ENCODE measurements at regions not wholly inside any gene's neighbourhood (a gene's known extent, or its start where the extent isn't known, plus 50 kb on each side); places are given as distances from the start of the nearest gene placed in this dataset.

- DNase-seq (ENCODE audit: low read depth in 2 of 2): no peak
These were observed 184.0 kb upstream of the BCL6 start for GRCh38 chr3:187929112-187929816.

DNA sequence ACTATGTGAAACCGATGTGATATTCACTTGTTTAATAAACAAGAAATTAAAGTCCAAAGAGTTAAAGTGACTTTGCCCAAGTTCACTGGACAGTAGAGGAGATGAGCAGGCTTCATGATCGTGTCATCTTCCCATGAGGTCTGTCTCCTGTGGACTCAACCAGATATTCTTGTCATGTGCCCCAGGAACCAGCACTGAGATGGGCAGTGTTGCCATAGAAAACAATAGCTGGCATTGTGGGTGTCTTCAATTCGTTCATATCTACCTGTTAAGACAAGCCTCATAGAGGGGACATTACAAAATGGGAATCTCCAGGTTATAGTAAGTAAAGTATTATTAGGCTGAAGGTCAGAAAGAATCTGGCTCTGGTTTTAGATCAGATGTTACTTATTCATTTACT is 184.8 kb upstream of the BCL6 start:
- DNase-seq (ENCODE audit: low read depth in 2 of 2): no peak

DNA sequence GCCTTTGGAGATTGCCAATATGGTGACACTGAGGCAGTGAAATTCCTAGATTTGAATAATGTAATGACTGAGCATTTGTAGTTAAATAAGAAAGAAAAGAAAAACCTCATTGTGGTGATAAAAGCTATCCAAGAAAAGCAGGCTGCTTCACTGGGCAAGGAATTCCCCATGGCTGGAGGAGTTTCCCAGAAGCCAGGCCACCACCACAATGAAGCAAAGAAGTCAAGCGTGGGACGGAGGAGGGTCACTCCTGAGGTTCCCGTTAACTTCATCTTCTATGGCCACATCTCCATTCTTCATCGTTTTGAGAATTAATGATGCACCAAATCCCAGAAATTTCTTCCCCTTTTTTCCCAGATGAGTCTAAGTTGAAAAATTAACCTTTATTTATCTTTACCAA is 185.8 kb upstream of the BCL6 start:
- DNase-seq (ENCODE audit: low read depth in 2 of 2): no peak

- DNase-seq (ENCODE audit: low read depth in 2 of 2): no peak
These were observed 186.6 kb upstream of the BCL6 start for GRCh38 chr3:187931770-187932278.

GRCh38 chr3:187932530-187932929 is 187.3 kb upstream of the BCL6 start:
- no peak for DNase-seq (ENCODE audit: low read depth in 2 of 2)

GRCh38 chr3:187935623-187936156 is 190.4 kb upstream of the BCL6 start:
- DNase-seq (ENCODE audit: low read depth in 2 of 2): no peak

GRCh38 chr3:187936676-187937075 is 191.4 kb upstream of the BCL6 start:
- no peak for DNase-seq (ENCODE audit: low read depth in 2 of 2)

GRCh38 chr3:187939891-187940290 is 194.6 kb upstream of the BCL6 start:
- DNase-seq (ENCODE audit: low read depth in 2 of 2): no peak

DNA sequence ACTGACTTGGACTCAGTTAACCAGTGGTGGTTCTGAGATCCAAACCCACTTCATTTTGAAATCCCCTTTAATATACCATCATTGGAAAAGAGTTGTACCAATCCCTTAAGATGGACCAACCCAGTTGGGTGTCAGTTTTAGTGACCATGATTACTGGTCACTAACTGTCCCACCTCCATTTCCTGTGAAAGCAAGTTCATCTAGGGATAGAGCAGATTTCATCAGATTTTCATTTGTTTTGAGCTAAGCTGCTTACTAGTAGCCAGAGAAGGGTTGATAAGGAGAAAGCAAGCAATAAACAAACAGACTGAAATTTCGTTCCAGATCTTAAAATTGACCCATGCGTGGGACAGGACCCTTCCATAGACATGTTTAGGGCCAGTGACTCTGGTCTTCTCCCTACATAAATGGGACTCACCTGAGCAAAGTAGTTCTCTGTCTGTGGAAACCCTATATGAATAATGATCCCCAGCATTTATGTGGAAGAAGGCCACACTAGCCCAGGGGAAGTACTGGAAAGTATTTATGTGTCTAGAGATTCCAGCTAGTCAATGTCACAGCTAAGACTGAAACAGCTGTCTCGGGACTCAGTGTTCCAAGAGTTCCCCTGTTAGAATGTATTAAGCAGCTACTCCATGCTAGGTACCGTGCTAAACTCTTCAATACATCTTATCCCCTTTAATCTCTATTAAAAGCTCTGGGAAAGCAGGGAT is 196.0 kb upstream of the BCL6 start:
- DNase-seq (ENCODE audit: low read depth in 2 of 2): no peak

DNA sequence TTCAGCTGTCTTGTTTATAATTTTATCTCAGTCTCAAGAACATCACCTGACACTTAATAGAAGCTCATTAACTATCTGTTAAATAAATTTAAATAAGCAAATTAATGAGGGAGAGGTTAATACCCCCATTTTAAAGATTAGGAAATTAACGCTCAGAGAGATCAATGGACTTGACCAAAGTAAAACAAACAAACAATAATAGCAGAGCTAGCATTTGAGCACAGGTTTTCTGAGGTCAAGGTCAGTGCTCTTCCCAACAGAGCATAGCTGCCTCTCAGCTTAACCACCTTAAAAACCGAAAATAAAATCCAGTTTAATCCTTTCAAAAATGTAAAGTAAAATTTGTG is 196.6 kb upstream of the BCL6 start:
- DNase-seq (ENCODE audit: low read depth in 2 of 2): no peak

DNA sequence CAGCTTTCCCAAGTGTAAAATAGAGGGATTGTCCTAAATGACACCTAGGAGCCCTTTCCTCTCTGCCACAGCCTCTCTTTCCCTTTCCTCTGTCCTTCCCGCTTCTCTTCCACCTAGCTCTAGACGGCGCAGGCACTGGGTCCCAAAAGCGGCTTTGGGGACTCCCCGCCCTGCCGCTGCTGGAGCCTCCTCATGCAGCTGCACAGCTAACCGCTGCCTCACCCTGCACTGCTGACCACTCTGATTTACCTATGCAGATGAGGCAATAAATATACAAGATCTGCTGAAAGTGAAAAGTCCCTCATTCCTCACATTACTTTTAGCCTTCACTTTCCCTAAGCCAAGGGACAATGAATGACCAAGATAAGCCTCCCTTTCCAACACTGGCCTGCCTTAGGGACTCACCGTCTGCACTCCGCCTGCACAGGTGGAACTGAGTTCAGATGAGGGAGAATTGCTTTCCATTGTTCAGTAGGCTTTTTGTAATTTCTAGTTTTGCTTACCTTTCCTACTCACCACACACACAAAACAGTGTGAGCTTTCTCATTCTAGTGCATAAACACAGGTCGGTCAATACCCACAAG is 197.5 kb upstream of the BCL6 start:
- no peak for DNase-seq (ENCODE audit: low read depth in 2 of 2)

DNA sequence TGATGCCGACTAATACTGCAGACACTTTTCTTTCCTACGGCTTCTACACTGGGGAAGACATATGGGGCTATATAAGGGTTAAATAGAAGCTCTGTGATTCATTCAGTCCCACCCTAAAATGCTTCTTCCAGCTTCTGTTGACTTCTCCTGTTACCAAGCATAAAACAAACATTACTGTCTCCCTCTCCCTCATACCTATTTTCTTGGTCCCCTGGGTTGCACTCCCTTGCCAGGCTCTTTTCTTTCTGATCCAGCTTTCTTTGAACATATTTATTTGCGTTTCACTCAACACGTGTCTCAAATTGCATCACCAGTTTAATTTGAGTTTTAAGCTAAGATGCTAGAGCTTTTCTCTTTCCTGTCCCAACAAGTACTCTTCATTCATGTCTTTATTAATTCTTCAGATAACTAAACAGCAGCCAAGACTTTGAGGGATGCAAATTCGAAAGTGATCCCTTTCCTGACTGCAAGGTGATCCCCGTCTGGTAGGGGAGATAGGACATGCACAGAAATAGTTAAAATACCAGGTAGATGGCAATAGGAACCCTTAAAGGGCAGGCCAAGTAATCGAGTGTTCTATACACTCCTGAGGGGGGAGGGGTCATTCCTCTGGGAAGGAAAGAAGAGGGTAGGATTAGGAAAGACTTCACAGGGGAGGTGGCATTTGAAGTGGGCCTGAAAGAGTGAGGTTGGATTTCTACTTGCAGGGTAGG is 198.6 kb upstream of the BCL6 start:
- no peak for DNase-seq (ENCODE audit: low read depth in 2 of 2)

DNA sequence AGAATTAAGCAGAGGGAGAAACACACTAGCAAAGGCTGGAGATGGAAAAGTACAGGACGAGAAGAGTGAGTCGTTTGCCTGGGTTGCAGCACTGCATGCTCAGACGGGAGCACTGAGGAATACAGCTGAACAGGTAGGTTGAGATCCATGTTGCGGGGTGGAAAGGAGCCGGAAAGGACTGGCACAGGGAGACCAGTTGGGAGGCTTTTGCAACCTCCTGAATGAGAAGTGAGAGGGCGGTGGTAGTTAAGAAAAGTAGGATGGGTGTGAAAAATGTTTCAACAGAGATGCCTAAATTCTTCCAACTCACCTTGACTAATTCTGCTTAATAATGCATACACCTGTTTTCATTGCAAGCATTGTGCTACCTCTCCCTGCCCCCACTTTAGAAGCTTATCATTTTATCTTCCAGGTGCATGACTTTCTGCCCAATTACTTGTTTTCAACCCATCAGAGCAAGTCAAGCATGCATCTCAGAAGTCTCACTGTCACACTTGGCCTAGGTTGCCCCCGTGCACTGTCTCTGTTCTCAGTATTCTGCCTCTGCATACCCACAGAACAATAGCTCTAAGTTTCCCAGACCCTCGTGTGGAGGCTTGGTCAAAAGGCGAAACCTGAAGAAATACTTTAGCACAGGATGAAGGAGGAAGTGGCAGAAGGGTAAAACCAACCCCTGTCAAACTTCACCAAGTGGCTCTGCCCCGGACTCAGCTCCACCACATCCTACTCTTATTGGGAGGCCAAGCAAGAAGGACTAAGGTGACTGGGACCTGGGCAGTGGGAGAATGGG is 199.3 kb upstream of the BCL6 start:
- DNase-seq (ENCODE audit: low read depth in 2 of 2): no peak

GRCh38 chr3:187945374-187945773 is 200.1 kb upstream of the BCL6 start:
- DNase-seq (ENCODE audit: low read depth in 2 of 2): no peak

GRCh38 chr3:187946163-187946691 is 201.0 kb upstream of the BCL6 start:
- no peak for DNase-seq (ENCODE audit: low read depth in 2 of 2)

- no peak for DNase-seq (ENCODE audit: low read depth in 2 of 2)
These were observed 201.7 kb upstream of the BCL6 start for GRCh38 chr3:187946981-187947380.

- no peak for DNase-seq (ENCODE audit: low read depth in 2 of 2)
These were observed 202.8 kb upstream of the BCL6 start for GRCh38 chr3:187947927-187948682.

- no peak for DNase-seq (ENCODE audit: low read depth in 2 of 2)
These were observed 204.0 kb upstream of the BCL6 start for GRCh38 chr3:187949093-187949820.

DNA sequence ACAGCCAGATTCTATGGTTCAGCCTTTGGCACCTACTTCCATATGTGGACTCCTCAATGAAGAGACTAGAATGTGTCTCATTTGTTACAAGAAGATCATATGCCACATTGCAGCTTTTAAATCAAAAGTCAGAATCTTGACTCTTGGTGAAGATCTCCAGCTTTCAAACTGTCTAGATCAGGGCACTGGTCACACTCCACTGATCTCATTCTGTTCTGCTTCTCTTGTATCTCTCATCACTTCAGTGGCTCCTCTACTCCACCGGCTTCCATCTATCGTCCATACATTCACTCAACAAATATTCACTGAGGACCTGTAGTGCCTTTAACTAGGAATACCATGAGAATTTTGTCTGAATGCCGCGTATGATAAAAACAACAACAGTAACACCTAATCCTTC is 203.3 kb upstream of the LPP start:
- DNase-seq (ENCODE audit: low read depth in 2 of 2): no peak
